Transverse colon (tissue), 4 donors: ENCODE measurements at regions not wholly inside any gene's neighbourhood (a gene's known extent, or its start where the extent isn't known, plus 50 kb on each side); places are given as distances from the start of the nearest gene placed in this dataset.

Source experiments
- DNase-seq: peaks from one replicate; pipeline ENCODE4 v3.0.0-alpha.2; 2019
- H3K27ac ChIP-seq, 4 donors: fragments of 200-600 bp; sonication (generic); 2 replicates each; pipeline ENCODE4 v1.5.1; 2016 to 2018; ENCODE audit warnings: inconsistent platforms in 4 of 4
- H3K27me3 ChIP-seq: fragments of 200-600 bp; sonication (generic); 2 replicates; pipeline ENCODE4 v1.5.1; 2017; ENCODE audit warnings: inconsistent platforms
- H3K36me3 ChIP-seq, 4 donors: fragments of 200-600 bp; sonication (generic); 2 replicates each; pipeline ENCODE4 v1.5.1; 2017 to 2019; ENCODE audit warnings: inconsistent platforms in 4 of 4
- H3K4me1 ChIP-seq, 4 donors: fragments of 200-600 bp; sonication (generic); 2 replicates each; pipeline ENCODE4 v1.5.1; 2017 to 2020; ENCODE audit warnings: inconsistent platforms in 4 of 4
- H3K4me3 ChIP-seq, 4 donors: fragments of 200-600 bp; sonication (generic); 1 replicate in 1 of 4; 2 replicates in 3 of 4; pipeline versions ENCODE4 v1.5.1 to v1.6.1; 2017 to 2019; ENCODE audit warnings: inconsistent platforms in 4 of 4
- H3K9me3 ChIP-seq, 2 donors: fragments of 200-600 bp; sonication (generic); 2 replicates each; pipeline ENCODE4 v1.5.1; 2017 to 2019; ENCODE audit warnings: inconsistent platforms in 2 of 2
- EP300 ChIP-seq: sonication (generic); formaldehyde crosslinking; IDR thresholded peaks from one replicate; pipeline ENCODE4 v1.6.1; 2017; ENCODE audit warnings: antibody characterized with exemption, low read depth
- POLR2A ChIP-seq: fragments of 450-650 bp; IDR thresholded peaks from one replicate; pipeline ENCODE4 v1.6.1; 2016; ENCODE audit warnings: antibody characterized with exemption, mild to moderate bottlenecking, moderate library complexity
- POLR2AphosphoS5 ChIP-seq, 3 donors: sonication (generic); formaldehyde crosslinking; IDR thresholded peaks; one replicate each; pipeline ENCODE4 v1.6.1; 2016; ENCODE audit warnings: antibody characterized with exemption in 3 of 3
- WGBS, 2 donors: methylation state at CpG; one replicate each; pipeline ENCODE4 v1.1.5; 2018; ENCODE audit warnings: low coverage in 1 of 2; 5-methylcytosine and 5-hydroxymethylcytosine counted together
- in situ Hi-C, 4 donors: fragments of 200-750 bp; cut with MboI; loops; one replicate each; pipeline versions ENCODE4 v1.15.0 to v1.15.1; 2017; ENCODE audit warnings: low sequenced_read_pairs in 3 of 4, low pct_ligation_motif_present in 1 of 4, low pct_unique_long_range_greater_than_20kb in 1 of 4
- intact Hi-C: fragments of 100-400 bp; cut with DNase I; formaldehyde crosslinking; loops from one replicate; pipeline ENCODE4 v1.15.1; 2023; ENCODE audit warnings: low total_unique reads
- TF ChIP-seq, protein P1 (sequence below), 5 experiments: fragments of 200-600 bp in 3 of 5; fragments of 450-650 bp in 2 of 5; sonication (generic) in 3 of 5; IDR thresholded peaks; 1 replicate in 2 of 5; 2 replicates in 3 of 5; pipeline ENCODE4 v1.5.1; 2016 to 2017; ENCODE audit warnings: antibody characterized with exemption in 5 of 5, inconsistent platforms in 3 of 5, mild to moderate bottlenecking in 2 of 5, moderate library complexity in 1 of 5

DNA sequence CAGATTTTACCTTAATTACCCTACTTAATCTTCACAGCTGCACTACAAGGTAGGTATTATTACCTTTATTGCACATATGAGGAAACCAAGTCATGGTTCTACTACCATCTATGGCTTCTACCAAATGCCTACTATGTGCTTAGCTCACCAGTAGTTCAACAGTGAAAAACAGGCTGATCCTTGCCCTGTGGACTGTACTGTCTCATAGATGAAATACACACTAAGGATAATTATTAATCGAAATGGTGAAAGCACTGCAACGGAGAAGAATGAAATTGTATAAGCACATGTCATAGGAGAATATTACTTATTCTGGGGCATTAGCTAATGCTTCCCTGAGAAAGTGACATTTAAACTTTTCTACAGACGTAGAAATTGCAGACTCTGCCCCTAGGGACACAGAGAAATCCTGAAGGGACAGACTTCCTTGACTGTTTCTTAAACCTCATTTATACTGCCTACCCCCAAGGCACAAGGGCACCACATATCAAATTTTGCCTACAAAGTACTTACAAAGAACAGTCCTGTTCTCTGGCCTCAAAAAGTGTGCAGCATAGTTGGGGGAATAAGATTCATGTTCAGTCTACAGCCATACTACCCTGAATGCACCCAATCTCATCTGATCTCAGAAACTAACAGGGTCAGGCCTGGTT is 148.4 kb upstream of the ZC3H11B start:
- 63 to 74% methylated on average over 3 of the region's 3 CpGs for WGBS, 2 donors
- in situ Hi-C loops = no loop called here
- DNase-seq = no peak
- no peaks in the 10 kb centered on the region for H3K4me1 ChIP-seq
- TF ChIP-seq, protein P1, sequence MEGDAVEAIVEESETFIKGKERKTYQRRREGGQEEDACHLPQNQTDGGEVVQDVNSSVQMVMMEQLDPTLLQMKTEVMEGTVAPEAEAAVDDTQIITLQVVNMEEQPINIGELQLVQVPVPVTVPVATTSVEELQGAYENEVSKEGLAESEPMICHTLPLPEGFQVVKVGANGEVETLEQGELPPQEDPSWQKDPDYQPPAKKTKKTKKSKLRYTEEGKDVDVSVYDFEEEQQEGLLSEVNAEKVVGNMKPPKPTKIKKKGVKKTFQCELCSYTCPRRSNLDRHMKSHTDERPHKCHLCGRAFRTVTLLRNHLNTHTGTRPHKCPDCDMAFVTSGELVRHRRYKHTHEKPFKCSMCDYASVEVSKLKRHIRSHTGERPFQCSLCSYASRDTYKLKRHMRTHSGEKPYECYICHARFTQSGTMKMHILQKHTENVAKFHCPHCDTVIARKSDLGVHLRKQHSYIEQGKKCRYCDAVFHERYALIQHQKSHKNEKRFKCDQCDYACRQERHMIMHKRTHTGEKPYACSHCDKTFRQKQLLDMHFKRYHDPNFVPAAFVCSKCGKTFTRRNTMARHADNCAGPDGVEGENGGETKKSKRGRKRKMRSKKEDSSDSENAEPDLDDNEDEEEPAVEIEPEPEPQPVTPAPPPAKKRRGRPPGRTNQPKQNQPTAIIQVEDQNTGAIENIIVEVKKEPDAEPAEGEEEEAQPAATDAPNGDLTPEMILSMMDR (IDR thresholded peaks at IDR 0.05) = no peak
- TF ChIP-seq POLR2AphosphoS5 (IDR thresholded peaks at IDR 0.05) = no peak
- no peak for TF ChIP-seq POLR2A
- TF ChIP-seq EP300 = no peak
- H3K27me3 ChIP-seq = no peaks in the 10 kb centered on the region
- intact Hi-C loops = no loop called here
- H3K9me3 ChIP-seq = no peaks in the 10 kb centered on the region
- H3K4me3 ChIP-seq = no peak overlapping the region
- H3K36me3 ChIP-seq = no peaks in the 10 kb centered on the region
- H3K27ac ChIP-seq = no peak overlapping the region

DNA sequence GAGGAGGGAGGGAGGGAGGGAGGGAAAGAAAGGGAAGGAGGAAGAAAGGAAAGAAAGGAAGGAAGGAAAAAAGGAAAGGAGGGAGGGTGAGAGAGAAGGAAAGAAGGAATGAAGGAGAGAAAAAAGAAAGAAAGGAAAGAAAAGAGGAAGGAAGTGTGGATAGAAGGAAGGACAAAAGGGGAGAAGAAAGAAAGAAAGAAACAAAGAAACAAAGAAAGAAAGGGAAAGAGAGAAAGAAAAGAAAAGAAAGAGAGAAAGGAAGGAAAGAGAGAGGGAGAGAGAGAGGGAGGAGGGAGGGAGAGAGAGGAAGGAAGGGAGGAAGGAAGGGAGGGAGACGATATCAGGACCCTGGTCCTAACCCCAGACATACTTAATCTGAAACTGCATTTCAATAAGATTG is 146.2 kb upstream of the ZC3H11B start:
- H3K27ac ChIP-seq = no peak overlapping the region
- H3K4me3 ChIP-seq = no peak overlapping the region
- H3K4me1 ChIP-seq = no peaks in the 10 kb centered on the region
- TF ChIP-seq, protein P1 (IDR thresholded peaks at IDR 0.05) = no peak
- TF ChIP-seq EP300 = no peak
- no peak for TF ChIP-seq POLR2A
- no peak for TF ChIP-seq POLR2AphosphoS5 (IDR thresholded peaks at IDR 0.05)
- DNase-seq = no peak
- WGBS, 2 donors = 59% methylated on average over 1 of the region's 1 CpG; no CpG with 5 or more reads in 1 of the 2 donors
- no peaks in the 10 kb centered on the region for H3K9me3 ChIP-seq
- in situ Hi-C loops (no loop called here), intact Hi-C loops (no loop called here)
- H3K27me3 ChIP-seq = no peaks in the 10 kb centered on the region
- no peaks in the 10 kb centered on the region for H3K36me3 ChIP-seq

DNA sequence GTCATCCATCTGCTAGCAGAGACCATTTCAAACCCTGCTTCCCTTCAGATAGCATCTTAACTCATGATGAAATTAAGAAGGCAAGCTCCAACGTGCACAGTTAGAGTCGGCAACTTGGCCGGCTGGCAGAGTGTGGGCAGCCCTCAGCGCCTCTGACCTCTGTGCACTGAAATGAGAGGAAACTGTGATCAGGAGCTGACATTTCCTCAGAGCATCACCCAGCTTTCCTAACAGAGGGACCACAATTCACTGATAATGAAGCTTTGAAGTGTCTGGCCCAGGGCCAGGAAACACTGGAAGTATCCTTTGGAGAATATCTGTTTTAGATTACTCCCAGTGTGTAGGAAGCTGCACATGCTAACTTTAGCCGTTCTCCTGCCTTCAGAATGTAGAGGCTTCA is 145.0 kb upstream of the ZC3H11B start:
- H3K9me3 ChIP-seq = no peaks in the 10 kb centered on the region
- in situ Hi-C loops (no loop called here), intact Hi-C loops (no loop called here)
- TF ChIP-seq, protein P1 (IDR thresholded peaks at IDR 0.05) = no peak
- TF ChIP-seq POLR2AphosphoS5 (IDR thresholded peaks at IDR 0.05) (no peak), EP300 (no peak)
- H3K36me3 ChIP-seq = no peaks in the 10 kb centered on the region
- DNase-seq = no peak
- H3K27me3 ChIP-seq = no peaks in the 10 kb centered on the region
- H3K4me3 ChIP-seq = no peak overlapping the region
- no peak overlapping the region for H3K27ac ChIP-seq
- H3K4me1 ChIP-seq = no peaks in the 10 kb centered on the region
- 67% methylated on average over 1 to 5 of the region's 5 CpGs for WGBS, 2 donors

- in situ Hi-C loops (no loop called here), intact Hi-C loops (no loop called here)
- H3K9me3 ChIP-seq = no peaks in the 10 kb centered on the region
- H3K27ac ChIP-seq = no peak overlapping the region
- TF ChIP-seq EP300 (no peak), POLR2A (no peak), POLR2AphosphoS5 (IDR thresholded peaks at IDR 0.05) (no peak)
- TF ChIP-seq, protein P1 (IDR thresholded peaks at IDR 0.05) = no peak
- 78 to 79% methylated on average over 3 of the region's 3 CpGs for WGBS, 2 donors
- no peaks in the 10 kb centered on the region for H3K4me1 ChIP-seq
- no peak overlapping the region for H3K4me3 ChIP-seq
- H3K36me3 ChIP-seq = no peaks in the 10 kb centered on the region
- no peaks in the 10 kb centered on the region for H3K27me3 ChIP-seq
- no peak for DNase-seq
These were observed 142.3 kb upstream of the ZC3H11B start for GRCh38 chr1:219755234-219755633.
